MM.1S (cell line): ENCODE measurements at regions not wholly inside any gene's neighbourhood (a gene's known extent, or its start where the extent isn't known, plus 50 kb on each side); places are given as distances from the start of the nearest gene placed in this dataset.

Experiments used
- CTCF ChIP-seq: fragments of 300-600 bp; sonication (generic); IDR thresholded peaks from 2 replicates; pipeline ENCODE4 v1.5.1; 2016; ENCODE audit warnings: antibody characterized with exemption, low read length, mixed read lengths
- EZH2 ChIP-seq: fragments of 300-600 bp; sonication (generic); optimal IDR thresholded peaks from 2 replicates; pipeline ENCODE3; 2017; ENCODE audit warnings: low read depth, mild to moderate bottlenecking, antibody characterized with exemption, low read length, mixed read lengths

GRCh38 chr16:51757921-51758479 lies 606.9 kb upstream of the SALL1 start:
- TF ChIP-seq EZH2 (no peak), CTCF (no peak)
